ENCODE measurements at regions not wholly inside any gene's neighbourhood (a gene's known extent, or its start where the extent isn't known, plus 50 kb on each side); places are given as distances from the start of the nearest gene placed in this dataset.

- Histone ChIP-seq H3K9me2 (replicated peaks; ENCODE audit: insufficient read depth, low read length) (no peaks in the 10 kb centered on the region), H3K9ac (ENCODE audit: low read length) (no peak overlapping the region), H3K27me3 (ENCODE audit: low read length) (no peaks in the 10 kb centered on the region), H3K4me3 (ENCODE audit: low read length) (no peak overlapping the region), H4K20me1 (ENCODE audit: insufficient read depth, low read depth, low read length) (no peaks in the 10 kb centered on the region), H3K4me2 (ENCODE audit: low read depth, low read length, poor library complexity, severe bottlenecking) (no peak overlapping the region), H3K4me1 (ENCODE audit: low read length) (no peaks in the 10 kb centered on the region), H3K79me2 (ENCODE audit: low read length) (no peaks in the 10 kb centered on the region), H3K9me3 (ENCODE audit: low read length) (no peaks in the 10 kb centered on the region), H3K27ac (ENCODE audit: low read length) (no peak overlapping the region), H2AFZ (ENCODE audit: low read length) (no peak overlapping the region), H3K36me3 (ENCODE audit: insufficient read depth, low read length) (no peaks in the 10 kb centered on the region)
- no peak for DNase-seq
Measured at GRCh38 chr7:121466455-121466854, 70.3 kb upstream of the FAM3C start.

- Histone ChIP-seq H3K9me2 (replicated peaks; ENCODE audit: insufficient read depth, low read length) (no peaks in the 10 kb centered on the region), H3K36me3 (ENCODE audit: insufficient read depth, low read length) (no peaks in the 10 kb centered on the region), H3K79me2 (ENCODE audit: low read length) (no peaks in the 10 kb centered on the region), H3K9me3 (ENCODE audit: low read length) (no peaks in the 10 kb centered on the region), H3K4me1 (ENCODE audit: low read length) (no peaks in the 10 kb centered on the region), H3K4me2 (ENCODE audit: low read depth, low read length, poor library complexity, severe bottlenecking) (no peak overlapping the region), H3K4me3 (ENCODE audit: low read length) (no peak overlapping the region), H4K20me1 (ENCODE audit: insufficient read depth, low read depth, low read length) (no peaks in the 10 kb centered on the region), H3K27ac (ENCODE audit: low read length) (no peak overlapping the region), H3K27me3 (ENCODE audit: low read length) (no peaks in the 10 kb centered on the region), H2AFZ (ENCODE audit: low read length) (no peak overlapping the region), H3K9ac (ENCODE audit: low read length) (no peak overlapping the region)
- DNase-seq, result no peak
Measured at GRCh38 chr7:121459148-121459547, 63.0 kb upstream of the FAM3C start.

- H2AFZ ChIP-seq (ENCODE audit: low read length), result no peak overlapping the region
- no peaks in the 10 kb centered on the region for H3K4me1 ChIP-seq (ENCODE audit: low read length)
- H3K36me3 ChIP-seq (ENCODE audit: insufficient read depth, low read length), result no peaks in the 10 kb centered on the region
- H3K27ac ChIP-seq (ENCODE audit: low read length), result no peak overlapping the region
- no peak overlapping the region for H3K4me3 ChIP-seq (ENCODE audit: low read length)
- no peak overlapping the region for H3K9ac ChIP-seq (ENCODE audit: low read length)
- H3K9me2 ChIP-seq (replicated peaks; ENCODE audit: insufficient read depth, low read length), result 0 out of 2 replicates have a peak, but pooled peaks cover 4% of the 10 kb centered on the region
- no peaks in the 10 kb centered on the region for H3K79me2 ChIP-seq (ENCODE audit: low read length)
- DNase-seq, result no peak
- H4K20me1 ChIP-seq (ENCODE audit: insufficient read depth, low read depth, low read length), result no peaks in the 10 kb centered on the region
- H3K4me2 ChIP-seq (ENCODE audit: low read depth, low read length, poor library complexity, severe bottlenecking), result no peak overlapping the region
- H3K9me3 ChIP-seq (ENCODE audit: low read length), result no peaks in the 10 kb centered on the region
- H3K27me3 ChIP-seq (ENCODE audit: low read length), result no peaks in the 10 kb centered on the region
Measured at GRCh38 chr7:121456785-121457359, 60.8 kb upstream of the FAM3C start.

- H2AFZ ChIP-seq (ENCODE audit: low read length), result no peak overlapping the region
- H3K27me3 ChIP-seq (ENCODE audit: low read length), result peaks cover 2% of the 10 kb centered on the region; the same call in 1 of the 2 replicates
- DNase-seq, result no peak
- H3K4me3 ChIP-seq (ENCODE audit: low read length), result no peak overlapping the region
- no peaks in the 10 kb centered on the region for H4K20me1 ChIP-seq (ENCODE audit: insufficient read depth, low read depth, low read length)
- H3K79me2 ChIP-seq (ENCODE audit: low read length), result no peaks in the 10 kb centered on the region
- H3K9me2 ChIP-seq (replicated peaks; ENCODE audit: insufficient read depth, low read length), result 0 out of 2 replicates have a peak, but pooled peaks cover 4% of the 10 kb centered on the region
- H3K4me1 ChIP-seq (ENCODE audit: low read length), result no peaks in the 10 kb centered on the region
- H3K9me3 ChIP-seq (ENCODE audit: low read length), result no peaks in the 10 kb centered on the region
- no peaks in the 10 kb centered on the region for H3K36me3 ChIP-seq (ENCODE audit: insufficient read depth, low read length)
- no peak overlapping the region for H3K4me2 ChIP-seq (ENCODE audit: low read depth, low read length, poor library complexity, severe bottlenecking)
- H3K27ac ChIP-seq (ENCODE audit: low read length), result no peak overlapping the region
- H3K9ac ChIP-seq (ENCODE audit: low read length), result no peak overlapping the region
Measured at GRCh38 chr7:121456015-121456414, 59.9 kb upstream of the FAM3C start.

- Histone ChIP-seq H3K4me2 (ENCODE audit: low read depth, low read length, poor library complexity, severe bottlenecking) (no peak overlapping the region), H3K4me3 (ENCODE audit: low read length) (no peak overlapping the region), H3K36me3 (ENCODE audit: insufficient read depth, low read length) (no peaks in the 10 kb centered on the region), H3K27ac (ENCODE audit: low read length) (no peak overlapping the region), H3K4me1 (ENCODE audit: low read length) (no peaks in the 10 kb centered on the region), H3K27me3 (ENCODE audit: low read length) (peaks cover 2% of the 10 kb centered on the region; the same call in 1 of the 2 replicates), H3K9me3 (ENCODE audit: low read length) (no peaks in the 10 kb centered on the region), H3K9ac (ENCODE audit: low read length) (no peak overlapping the region), H3K79me2 (ENCODE audit: low read length) (no peaks in the 10 kb centered on the region), H3K9me2 (replicated peaks; ENCODE audit: insufficient read depth, low read length) (0 out of 2 replicates have a peak, but pooled peaks cover 4% of the 10 kb centered on the region), H2AFZ (ENCODE audit: low read length) (no peak overlapping the region), H4K20me1 (ENCODE audit: insufficient read depth, low read depth, low read length) (no peaks in the 10 kb centered on the region)
- no peak for DNase-seq
Measured at GRCh38 chr7:121452389-121452788, 56.3 kb upstream of the FAM3C start.

DNA sequence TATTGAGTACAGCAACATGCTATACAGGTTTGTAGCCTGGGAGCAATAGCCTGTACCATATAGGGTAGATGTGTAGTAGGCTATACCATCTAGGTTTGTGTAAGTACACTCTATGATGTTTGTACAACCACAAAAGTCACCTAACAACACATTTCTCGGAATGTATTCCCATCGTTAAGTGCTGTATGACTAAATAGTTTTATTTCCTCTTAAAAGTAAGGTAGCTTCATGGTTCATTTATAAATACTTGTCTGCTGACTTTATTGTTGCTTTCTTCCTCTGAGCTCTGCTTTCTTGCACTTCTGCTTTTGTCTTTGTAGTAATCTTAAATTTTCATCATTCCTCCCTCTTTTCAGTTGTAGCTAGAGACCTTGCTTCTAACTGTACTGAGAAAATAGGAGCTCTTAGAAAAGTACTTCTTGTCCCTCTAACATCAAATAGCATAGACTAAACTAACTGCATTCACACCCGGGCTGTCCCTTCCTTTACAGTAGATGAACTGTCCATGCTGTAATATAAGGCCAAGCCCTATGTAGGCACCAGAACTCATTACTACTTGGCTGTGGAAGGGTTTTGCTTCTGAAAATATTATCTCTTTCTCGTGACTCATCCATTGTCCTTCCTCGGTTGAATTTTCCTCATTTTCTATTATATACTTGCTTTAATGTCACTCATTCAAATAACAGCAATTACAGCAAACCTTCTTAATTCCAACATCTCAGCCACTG lies 55.4 kb upstream of the FAM3C start:
- Histone ChIP-seq H3K4me2 (ENCODE audit: low read depth, low read length, poor library complexity, severe bottlenecking) (no peak overlapping the region), H3K9me3 (ENCODE audit: low read length) (no peaks in the 10 kb centered on the region), H3K4me3 (ENCODE audit: low read length) (no peak overlapping the region), H3K27me3 (ENCODE audit: low read length) (peaks cover 2% of the 10 kb centered on the region; the same call in 1 of the 2 replicates), H3K9ac (ENCODE audit: low read length) (no peak overlapping the region), H3K27ac (ENCODE audit: low read length) (no peak overlapping the region), H3K36me3 (ENCODE audit: insufficient read depth, low read length) (no peaks in the 10 kb centered on the region), H4K20me1 (ENCODE audit: insufficient read depth, low read depth, low read length) (no peaks in the 10 kb centered on the region), H3K4me1 (ENCODE audit: low read length) (no peaks in the 10 kb centered on the region), H3K9me2 (replicated peaks; ENCODE audit: insufficient read depth, low read length) (0 out of 2 replicates have a peak, but pooled peaks cover 4% of the 10 kb centered on the region), H2AFZ (ENCODE audit: low read length) (no peak overlapping the region), H3K79me2 (ENCODE audit: low read length) (no peaks in the 10 kb centered on the region)
- no peak for DNase-seq

DNA sequence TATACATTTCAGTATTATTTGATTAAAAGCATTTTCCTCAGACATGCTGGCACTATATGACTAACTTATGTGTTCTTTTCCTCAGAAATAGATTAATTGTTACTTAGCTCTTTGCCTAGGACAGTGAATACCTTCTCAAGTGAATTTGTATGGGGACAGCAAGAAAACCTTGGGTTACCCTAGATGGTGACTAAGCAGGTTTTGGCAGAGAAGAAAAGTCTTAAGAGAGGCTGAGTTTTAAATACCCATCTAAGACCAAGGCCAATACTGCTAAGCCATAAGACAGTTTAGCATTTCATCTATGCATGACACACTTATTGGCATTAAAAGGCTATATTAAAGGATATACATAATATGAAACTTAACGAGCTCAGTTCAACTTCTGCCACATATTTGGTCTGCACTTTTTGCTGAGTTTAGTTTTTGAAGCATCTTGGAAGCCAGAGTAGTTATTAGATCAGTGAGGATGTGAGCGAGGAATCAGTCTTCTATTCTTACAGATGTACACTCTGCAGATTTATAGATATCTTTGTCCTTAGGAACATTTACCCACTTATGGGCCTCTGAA lies 54.6 kb upstream of the FAM3C start:
- Histone ChIP-seq H3K79me2 (ENCODE audit: low read length) (no peaks in the 10 kb centered on the region), H3K4me2 (ENCODE audit: low read depth, low read length, poor library complexity, severe bottlenecking) (no peak overlapping the region), H2AFZ (ENCODE audit: low read length) (no peak overlapping the region), H3K4me1 (ENCODE audit: low read length) (no peaks in the 10 kb centered on the region), H3K9me2 (replicated peaks; ENCODE audit: insufficient read depth, low read length) (0 out of 2 replicates have a peak, but pooled peaks cover 4% of the 10 kb centered on the region), H3K9ac (ENCODE audit: low read length) (no peak overlapping the region), H3K27ac (ENCODE audit: low read length) (no peak overlapping the region), H3K4me3 (ENCODE audit: low read length) (no peak overlapping the region), H3K9me3 (ENCODE audit: low read length) (no peaks in the 10 kb centered on the region), H3K27me3 (ENCODE audit: low read length) (peaks cover 2% of the 10 kb centered on the region; the same call in 1 of the 2 replicates), H3K36me3 (ENCODE audit: insufficient read depth, low read length) (no peaks in the 10 kb centered on the region), H4K20me1 (ENCODE audit: insufficient read depth, low read depth, low read length) (no peaks in the 10 kb centered on the region)
- DNase-seq, result no peak

DNA sequence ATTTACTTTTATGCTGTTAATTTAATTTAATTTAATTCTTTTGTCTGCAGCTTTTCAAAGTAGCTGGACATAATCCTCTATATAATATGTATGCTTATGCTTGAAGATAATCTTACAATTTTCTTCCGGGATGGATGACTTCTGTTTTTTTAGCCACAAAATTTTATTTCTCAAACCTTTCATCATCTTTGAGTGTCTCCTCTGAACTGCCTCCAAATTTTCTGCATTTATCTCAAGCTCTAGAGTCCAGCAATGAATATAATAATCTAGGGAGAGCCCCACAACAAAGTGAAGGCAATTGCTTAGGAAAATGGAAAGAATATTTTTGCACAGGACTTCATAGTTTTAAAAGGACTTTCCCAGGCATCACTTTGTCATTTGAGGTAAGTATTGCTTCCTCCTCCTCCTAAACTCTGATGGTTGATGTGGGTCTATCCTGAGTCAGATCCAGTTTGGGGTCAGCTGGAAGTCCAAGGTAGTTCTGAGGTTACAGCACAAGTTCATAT lies 53.7 kb upstream of the FAM3C start:
- no peak overlapping the region for H3K4me3 ChIP-seq (ENCODE audit: low read length)
- H3K27me3 ChIP-seq (ENCODE audit: low read length), result peaks cover 2% of the 10 kb centered on the region; the same call in 1 of the 2 replicates
- no peaks in the 10 kb centered on the region for H3K79me2 ChIP-seq (ENCODE audit: low read length)
- no peaks in the 10 kb centered on the region for H4K20me1 ChIP-seq (ENCODE audit: insufficient read depth, low read depth, low read length)
- no peak overlapping the region for H3K27ac ChIP-seq (ENCODE audit: low read length)
- no peaks in the 10 kb centered on the region for H3K36me3 ChIP-seq (ENCODE audit: insufficient read depth, low read length)
- H3K9ac ChIP-seq (ENCODE audit: low read length), result no peak overlapping the region
- H2AFZ ChIP-seq (ENCODE audit: low read length), result no peak overlapping the region
- H3K4me2 ChIP-seq (ENCODE audit: low read depth, low read length, poor library complexity, severe bottlenecking), result no peak overlapping the region
- H3K4me1 ChIP-seq (ENCODE audit: low read length), result no peaks in the 10 kb centered on the region
- 0 out of 2 replicates have a peak, but pooled peaks cover 4% of the 10 kb centered on the region for H3K9me2 ChIP-seq (replicated peaks; ENCODE audit: insufficient read depth, low read length)
- no peak for DNase-seq
- H3K9me3 ChIP-seq (ENCODE audit: low read length), result no peaks in the 10 kb centered on the region

All from Karpas-422 (cell line).